T-helper 1 cell (primary cell): ENCODE measurements at regions not wholly inside any gene's neighbourhood (a gene's known extent, or its start where the extent isn't known, plus 50 kb on each side); places are given as distances from the start of the nearest gene placed in this dataset.
"Not testable (repeated sequence)": the region's sequence is repeated elsewhere in the genome, so short reads cannot be mapped to it uniquely, and the experiment has no call there.

ENCODE experiments used
- DNase-seq, 5 donors: peaks; one replicate each; pipeline ENCODE4 v3.0.0-alpha.2; 2012 to 2020

DNA sequence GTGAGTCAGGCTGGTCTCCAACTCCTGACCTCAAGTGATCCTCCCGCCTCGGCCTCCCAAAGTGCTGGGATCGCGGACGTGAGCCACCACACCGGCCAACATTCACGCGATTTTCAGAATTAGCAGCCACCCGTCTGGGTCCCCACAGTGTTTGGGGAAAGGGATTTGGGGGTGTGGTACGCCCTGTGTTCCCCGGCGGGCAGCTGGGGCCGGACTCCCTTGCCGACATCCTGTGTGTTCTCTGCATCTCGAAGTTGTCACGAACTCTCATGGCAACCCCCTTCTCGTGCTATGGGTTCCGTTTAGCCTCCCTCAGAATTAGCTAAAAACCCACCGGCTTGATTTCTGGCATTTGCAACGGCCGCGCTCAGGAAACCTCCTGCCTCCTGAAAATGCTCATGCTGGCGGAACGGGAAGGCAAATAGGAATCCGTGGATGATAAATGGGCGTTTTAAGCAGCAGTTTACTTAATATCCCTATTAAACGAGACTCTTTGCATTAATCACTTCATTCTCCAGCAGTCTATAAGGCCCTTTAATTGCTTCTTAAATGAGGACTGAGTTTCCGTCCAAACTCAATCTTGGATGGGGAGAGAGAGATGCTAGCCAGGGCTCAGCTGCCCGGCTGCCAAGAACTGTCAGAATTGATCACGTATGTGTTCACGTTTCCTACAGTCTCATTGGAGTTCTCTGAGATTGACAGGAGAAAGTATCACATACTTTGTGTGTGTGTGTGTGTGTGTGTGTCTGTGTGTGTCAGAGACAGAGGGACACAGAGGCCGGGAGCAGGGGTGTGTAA, 78.9 kb upstream of the PPP2R3B start:
- DNase-seq = no peak

DNA sequence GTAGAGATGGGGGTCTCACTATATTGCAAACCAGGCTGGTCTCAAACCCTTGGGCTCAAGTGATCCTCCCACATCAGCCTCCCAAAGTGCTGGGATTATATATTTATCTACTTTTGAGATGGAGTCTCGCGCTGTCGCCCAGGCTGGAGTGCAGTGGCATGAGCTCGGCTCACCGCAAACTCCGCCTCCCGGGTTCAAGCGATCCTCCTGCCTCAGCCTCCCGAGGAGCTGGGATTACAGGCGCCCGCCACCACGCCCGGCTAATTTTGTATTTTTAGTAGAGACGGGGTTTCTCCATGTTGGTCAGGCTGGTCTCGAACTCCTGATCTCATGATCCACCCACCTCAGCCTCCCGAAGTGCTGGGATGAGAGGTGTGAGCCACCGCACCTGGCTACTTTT, 80.1 kb upstream of the PPP2R3B start:
- not testable (repeated sequence) for DNase-seq

DNA sequence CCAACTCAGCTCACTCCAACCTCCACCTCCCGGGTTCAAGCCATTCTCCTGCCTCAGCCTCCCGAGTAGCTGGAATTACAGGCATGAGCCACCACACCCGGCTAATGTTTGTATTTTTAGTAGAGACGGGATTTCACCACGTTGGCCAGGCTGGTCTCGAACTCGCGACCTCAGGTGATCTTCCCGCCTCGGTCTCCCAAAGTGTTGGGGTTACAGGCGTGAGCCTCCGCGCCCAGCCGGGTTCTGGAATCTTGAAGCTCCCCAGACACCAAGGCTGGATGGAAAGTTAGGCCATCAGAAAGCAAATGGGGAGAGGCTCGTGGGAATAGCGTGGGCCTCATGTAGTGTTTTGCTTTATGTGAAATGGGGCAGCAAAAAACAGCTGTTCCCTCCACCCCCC, 81.0 kb upstream of the PPP2R3B start:
- DNase-seq = not testable (repeated sequence)

DNA sequence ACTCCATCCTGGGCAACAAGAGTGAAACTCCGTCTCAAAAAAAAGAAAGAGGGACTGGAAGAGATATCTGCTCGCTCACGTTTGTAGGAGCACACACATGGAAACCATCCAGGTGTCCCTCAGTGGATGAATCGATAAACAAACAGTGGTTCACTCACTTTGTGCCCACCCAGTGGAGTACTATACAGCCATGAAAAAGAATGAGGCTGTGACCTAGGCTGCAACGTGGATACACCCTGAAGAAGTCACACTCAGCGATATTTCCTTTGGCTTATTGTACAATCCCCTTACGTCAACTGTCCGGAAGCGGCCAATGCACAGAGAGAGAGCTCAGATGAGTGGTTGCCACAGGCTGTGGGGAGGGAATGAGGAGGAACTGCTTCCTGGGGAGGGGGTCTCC, 82.3 kb upstream of the PPP2R3B start:
- no peak for DNase-seq

DNA sequence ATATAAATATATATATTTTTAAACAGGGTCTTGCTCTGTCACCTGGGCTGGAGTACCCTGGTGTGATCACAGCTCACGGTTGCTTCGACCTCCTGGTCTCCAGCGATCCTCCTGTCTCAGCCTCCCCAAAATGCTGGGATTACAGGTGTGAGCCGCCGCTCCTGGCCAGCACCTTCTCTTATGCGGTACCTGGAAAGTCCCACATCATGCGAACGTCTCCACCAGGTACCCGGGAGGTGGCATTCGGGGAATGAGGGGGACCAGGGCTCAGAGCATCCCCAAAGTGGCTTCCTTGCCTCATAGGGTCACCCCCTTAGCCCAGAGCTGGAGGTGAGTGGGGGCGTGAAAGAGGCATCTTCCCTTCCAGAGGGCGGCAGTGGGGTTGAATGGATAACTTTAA, 84.0 kb upstream of the PPP2R3B start:
- no peak for DNase-seq

DNA sequence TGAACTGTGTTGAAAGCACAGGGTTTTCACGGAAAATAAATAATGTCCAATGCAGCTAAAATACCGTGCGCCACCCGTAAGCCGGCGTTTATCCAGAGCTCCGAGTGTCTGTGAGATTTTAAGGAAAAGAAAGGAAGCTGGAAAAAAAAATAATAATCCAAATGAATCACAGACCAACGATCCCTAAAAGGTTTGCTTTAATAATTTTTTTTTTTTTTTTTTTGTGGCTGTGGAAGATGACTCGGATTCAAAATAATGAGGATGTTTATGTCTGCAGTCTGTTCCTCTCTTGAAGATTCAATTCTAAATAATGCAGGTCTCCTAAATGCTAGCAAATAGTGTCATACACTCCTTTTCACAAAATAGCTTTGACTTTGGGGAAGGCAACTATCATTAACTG, 84.6 kb upstream of the PPP2R3B start:
- no peak for DNase-seq

DNA sequence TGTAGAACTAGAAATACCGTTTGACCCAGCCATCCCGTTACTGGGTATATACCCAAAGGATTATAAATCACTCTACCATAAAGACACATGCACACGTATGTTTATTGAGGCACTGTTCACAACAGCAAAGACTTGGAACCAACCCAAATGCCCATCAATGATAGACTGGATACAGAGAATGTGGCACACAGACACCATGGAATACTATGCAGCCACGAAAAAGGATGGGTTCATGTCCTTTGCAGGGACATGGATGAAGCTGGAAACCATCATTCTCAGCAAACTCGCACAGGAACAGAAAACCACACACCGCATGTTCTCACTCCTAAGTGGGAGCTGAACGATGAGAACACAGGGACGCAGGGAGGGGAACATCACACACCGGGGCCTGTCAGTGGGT, 85.6 kb upstream of the PPP2R3B start:
- DNase-seq = not testable (repeated sequence)

DNA sequence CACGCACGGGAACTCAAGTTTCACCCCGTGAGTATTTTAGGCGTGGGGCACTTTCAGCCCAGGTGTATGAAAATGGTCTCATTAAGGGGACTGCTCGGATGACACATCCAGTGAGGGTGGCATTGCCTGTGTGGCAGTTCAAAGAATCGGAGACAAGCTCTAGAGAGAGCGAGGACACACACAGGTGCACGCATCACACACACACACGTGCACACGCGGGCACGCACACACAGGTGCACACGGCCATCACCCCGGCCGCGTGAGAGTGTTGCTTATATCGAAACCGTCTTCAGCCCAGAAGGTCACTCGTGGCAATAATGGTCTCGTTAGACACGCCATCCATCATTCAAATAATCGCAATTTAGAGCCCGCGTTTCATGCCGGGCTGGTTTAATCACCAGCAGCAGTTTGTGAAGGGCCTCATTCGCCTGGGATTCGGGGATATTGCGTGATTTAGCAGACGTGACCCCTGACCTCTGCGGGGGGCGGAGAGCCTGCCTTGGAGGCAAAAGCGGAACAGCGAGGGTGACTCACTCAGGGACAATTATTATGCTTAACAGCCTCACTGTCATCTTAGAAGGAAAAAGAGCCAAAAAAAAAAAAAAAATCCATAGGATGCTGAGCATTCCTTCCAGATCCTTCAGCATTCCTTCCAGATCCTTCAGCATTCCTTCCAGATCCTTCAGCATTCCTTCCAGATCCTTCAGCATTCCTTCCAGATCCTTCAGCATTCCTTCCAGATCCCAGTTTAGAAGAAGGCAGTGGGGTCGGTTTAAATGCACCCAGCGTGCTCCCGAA, 89.4 kb upstream of the PPP2R3B start:
- DNase-seq = no peak

DNA sequence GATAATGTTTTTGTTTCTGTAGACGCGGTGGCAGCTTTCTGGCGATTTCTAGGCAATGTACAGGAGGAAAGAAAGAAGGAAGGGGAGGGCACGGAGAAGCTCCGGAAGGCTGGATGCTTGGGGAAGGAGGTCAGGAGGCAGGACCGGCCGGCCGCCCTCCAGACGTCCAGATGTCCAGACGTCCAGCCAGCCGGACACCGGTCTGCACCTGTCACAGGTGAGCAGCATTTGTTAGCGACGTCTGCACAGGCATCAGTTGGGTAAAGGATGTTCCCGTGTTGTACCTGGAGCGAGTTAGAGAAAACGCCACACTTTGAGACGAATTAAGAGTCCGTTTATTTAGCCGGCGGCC, 90.0 kb upstream of the PPP2R3B start:
- DNase-seq = no peak

DNA sequence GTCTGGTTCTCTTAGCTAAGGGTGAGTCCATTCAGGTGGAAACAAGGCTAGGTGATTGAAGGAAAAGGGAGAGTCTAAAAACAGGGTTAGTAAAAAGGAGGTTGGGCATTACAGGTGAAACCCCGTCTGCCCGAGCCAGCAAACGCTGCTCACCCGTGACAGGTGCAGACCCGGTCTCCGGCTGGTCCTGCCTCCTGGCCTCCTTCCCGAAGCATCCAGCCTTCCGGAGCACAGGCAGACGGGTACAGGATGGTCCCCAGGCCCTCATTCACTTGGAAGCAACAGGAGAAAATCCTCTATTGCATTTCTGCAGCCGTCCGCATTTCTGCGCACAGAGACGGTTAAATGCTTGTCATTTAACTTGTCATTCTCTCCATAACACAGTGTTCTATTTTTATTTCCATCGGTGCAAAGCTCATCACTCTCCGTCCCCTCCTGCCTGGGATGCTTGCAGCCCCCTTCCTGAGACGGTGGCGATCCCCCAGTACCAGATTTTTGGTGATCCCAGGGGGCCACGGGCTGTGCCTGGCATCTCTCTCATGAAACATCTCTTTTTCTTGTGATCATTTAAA, 90.8 kb upstream of the PPP2R3B start:
- no peak for DNase-seq

DNA sequence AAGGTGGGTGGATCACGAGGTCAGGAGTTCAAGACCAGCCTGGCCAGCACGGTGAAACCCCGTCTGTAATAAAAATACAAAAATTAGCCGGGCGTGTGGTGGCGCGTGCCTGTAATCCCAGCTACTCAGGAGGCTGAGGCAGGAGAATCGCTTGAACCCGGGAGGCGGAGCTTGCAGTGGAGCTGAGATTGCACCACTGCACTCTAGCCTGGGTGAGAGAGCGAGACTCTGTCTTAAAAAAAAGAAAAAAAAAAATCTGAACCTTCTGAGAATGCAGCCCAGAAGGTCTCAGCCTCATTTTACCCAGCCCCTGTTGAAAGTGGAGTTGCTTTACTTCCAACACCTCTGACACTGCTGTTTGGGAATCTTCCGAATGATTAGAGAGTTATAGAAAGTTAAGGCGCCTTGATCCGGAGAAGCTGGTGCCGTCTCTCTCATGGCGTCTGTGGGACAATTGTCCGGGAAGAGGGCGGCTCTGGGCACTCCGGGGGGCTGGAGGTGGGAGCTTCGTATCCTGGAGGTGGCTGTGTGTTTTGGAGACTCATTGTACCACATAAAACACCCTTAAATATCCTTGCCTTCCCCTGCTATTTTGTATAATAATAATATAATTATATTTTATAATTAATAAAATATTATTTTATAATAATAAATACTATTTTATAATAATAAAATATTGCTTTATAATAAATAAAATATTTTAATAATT, 92.7 kb upstream of the PPP2R3B start:
- DNase-seq = peak in 1 of 5 donors; percentile 7

DNA sequence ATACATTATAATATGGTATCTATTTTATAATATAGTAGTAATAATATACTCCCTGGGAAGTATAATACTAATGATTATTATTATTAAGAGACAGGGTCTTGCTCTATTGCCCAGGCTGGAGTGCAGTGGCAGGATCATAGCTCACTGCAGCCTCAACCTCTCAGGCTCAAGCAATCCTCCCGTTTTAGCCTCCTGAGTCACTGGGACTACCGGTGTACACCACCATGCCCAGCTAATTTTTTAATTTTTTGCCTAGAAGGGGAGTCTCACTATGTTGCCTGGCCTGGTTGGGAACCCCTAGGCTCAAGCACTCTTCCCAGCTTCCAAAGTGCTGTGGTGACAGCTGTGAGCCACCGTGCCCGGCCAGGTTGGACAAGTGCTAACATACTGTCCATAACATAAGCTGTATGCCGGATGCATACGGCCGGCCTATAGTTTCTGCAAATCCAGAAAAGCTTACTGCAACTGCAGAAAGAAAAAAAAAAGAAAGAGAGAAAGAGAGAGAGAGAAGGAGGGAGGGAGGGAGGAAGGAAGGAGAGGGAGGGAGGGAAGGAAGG, 94.2 kb upstream of the PPP2R3B start:
- no peak for DNase-seq

DNA sequence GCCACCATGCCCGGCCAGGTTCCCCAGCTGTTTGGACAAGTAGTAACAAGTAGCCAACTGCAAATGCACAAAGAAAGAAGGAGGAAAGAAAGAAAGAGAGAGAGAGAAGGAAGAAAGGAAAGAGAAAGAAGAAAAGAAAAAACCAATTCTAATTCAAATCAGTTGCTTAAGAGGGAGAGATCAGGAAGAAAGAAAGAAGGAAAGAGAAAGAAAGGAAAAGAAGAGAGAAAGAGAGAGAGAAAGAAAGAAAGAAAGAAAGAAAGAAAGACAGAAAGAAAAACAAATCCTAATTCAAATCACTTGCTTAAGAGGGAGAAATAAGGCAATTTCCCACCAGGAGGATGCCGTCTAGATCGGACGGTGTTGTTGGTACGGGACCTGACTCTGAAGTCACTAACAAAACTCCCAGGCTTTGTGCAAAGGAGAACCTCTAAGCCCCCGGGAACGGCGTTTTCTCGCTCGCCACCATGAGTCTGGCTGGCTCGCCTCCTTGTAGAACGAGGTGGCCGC, 95.5 kb upstream of the PPP2R3B start:
- no peak for DNase-seq

DNA sequence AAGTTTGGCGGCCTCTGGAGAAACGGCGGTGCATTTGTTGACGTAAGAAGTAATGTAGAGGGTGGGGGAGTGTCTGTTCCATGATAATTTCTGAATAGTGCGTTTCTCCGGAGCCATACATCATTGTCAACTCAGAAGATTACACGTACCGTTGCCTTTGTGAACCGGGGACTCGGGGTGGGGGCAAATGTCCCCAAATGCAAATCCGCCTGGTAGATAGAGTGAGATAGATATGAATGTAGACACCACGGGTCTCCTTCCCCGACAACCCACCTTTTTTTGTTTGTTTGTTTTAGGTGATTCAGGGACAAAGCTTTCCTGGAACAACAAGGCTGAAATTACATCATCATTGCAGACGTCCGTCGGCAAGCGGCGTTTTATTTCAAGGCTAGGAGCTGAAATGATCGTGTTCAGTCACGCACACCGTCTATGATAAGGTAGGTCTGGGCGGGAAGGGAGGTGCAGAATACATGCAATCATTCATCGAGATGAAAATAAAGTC, 96.0 kb upstream of the PPP2R3B start:
- no peak for DNase-seq

DNA sequence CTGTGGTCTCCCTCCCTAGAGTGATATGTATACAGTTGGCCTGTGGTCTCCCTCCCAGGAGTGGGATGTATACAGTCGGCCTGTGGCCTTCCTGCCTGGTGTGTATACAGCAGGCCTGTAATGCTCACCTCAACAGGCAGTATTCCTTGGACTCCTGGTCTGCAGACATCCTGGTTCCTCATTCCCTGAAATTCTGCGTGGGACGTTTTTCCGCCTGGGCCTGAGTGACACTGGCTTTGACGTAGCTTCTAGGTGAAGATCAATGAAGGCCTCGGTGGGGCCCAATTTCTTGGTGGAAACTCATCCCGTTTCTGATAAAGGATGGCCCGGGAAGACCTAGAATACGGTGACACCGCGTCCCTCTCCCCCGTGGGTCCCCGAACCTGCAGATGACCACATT, 98.7 kb upstream of the PPP2R3B start:
- no peak for DNase-seq

DNA sequence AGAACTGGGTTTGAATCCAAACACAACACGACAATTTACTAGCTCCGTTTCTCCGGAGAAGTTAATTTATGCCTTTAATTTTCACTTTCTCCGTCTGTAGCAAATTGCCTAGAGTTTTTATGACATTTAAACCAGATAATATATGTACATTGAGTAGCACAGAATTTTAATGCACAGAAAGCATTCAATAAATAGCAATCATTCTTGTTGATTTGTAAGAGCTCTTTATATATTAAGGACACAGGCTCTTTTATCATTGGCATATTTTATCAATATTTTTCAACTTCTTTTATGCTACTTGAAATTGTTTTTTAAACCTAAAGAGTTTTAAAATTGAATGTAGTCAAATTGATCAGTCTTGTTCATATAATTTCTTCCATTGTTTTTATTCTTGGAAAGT, 99.6 kb upstream of the PPP2R3B start:
- DNase-seq = no peak

DNA sequence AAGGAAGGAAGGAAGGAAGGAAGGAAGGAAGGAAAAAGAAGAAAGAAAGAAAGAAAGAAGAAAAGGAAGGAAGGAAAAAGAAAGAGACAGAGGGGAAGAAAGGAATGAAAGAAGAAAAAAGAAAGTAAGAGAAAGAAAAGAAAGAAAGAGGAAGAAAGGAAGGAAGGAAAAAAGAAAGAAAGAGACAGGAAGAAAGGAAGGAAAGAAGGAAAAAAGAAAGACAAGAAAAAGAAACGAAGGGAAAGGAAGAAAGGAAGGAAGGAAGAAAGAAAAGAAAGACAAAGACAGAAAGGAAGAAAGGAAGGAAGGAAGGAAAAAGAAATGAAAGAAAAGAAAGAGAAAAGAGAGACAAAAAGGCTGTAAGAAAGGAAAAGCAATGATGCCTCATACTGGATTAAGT, 101.1 kb upstream of the PPP2R3B start:
- DNase-seq = no peak

DNA sequence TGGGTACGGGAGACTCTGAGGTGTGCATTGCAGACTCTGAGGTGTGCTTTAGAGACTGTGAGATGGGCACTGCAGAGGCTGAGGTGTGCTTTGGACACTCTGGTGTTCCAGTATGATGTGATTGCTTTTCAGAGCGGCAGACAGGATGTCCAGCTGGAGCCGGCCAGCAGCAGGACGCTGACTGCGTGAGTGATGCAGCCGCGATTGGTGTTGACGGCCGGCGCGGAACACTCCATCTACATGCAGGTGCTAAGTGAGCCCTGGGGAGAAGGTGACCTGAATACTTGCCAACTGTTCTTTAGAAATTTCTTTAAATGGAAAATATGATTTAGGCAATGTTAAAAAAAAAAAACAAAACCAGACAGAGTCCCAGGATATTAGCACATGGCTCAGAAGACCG, 103.1 kb upstream of the PPP2R3B start:
- no peak for DNase-seq

DNA sequence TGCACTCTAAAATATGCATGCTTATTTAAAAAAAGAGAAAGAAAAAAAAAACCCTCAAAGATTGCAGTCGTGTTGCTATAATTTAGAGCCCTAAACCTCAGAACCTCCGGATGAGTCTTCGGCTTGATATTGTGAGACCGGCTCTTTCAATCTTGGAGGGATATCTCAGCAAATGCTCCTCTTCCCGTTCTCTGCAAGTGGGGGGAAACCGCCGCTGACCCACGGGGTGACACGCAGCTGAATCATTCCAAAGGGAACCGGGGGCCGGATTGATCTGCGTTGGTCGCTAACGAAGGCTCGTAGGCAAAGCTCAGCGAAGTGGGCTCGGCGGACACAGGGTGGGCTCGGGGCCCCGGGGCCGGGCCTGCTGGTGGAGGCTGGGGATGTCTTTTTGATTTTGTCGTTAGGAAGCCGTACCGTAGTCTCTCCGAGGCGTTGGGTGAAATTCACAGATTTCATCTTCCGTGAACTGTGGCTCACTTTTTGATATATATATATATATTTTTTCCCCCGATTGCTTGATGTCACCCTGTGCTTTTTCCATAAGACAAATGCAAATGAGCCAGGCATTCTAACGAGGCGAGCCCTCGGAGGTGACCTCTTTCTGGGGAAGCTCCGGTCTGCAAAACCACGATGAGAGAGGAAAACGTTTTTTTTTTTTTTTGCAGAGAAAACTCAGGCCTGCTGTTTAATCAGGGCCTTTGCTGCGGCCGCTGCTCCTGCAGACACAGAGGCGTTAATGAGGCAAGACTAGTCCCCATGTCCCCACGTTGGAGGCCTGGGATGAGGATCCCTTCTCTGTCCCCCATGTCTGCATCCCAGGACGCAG, 110.7 kb upstream of the PPP2R3B start:
- no peak for DNase-seq

DNA sequence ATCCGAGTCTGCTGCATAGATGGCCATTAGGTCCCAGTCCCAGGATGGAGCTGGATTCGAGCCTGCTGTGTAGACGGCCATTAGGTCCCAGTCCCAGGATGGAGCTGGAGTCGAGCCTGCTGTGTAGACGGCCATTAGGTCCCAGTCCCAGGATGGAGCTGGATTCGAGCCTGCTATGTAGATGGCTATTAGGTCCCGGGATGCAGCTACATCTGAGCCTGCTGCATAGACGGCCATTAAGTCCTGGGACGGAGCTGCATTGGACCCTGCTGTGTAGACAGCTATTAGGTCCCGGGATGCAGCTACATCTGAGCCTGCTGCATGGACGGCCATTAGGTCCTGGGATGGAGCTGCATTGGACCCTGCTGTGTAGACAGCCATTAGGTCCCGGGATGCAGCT, 112.2 kb upstream of the PPP2R3B start:
- DNase-seq = not testable (repeated sequence)

DNA sequence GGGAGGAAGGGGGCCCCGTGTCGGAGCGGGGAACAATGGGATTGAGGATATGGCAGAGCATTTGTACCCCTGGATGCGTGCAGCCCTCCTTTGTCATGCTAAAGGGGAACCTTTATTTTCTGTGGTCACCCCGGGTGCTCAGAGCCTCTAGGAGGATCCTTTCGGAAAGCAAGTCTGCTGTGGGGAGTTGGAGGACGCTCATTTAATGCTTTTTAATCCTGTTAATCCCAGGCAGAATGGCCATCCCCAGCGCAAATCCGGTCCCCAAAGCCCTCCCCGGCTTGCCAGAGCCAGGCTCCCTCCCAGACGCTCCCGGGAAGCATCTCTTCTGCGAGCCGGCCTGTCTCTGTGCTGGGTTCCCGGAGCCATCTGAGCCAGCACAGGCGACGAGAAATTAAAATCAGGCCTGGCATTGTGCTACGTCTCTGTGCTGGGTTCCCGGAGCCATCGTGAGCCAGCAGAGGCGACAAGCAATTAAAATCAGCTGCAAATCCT, 113.2 kb upstream of the PPP2R3B start:
- DNase-seq = no peak
